ENCODE measurements at regions not wholly inside any gene's neighbourhood (a gene's known extent, or its start where the extent isn't known, plus 50 kb on each side); places are given as distances from the start of the nearest gene placed in this dataset.

GRCh38 chr16:54986409-54986808, 55.7 kb downstream of the IRX5 start:
- TF ChIP-seq EZH2 (IDR thresholded peaks at IDR 0.05; ENCODE audit: low read length) (no peak), CTCF (optimal IDR thresholded peaks at IDR 0.05 in 1 of 3, IDR thresholded peaks at IDR 0.05 in 1 of 3, conservative IDR thresholded peaks at IDR 0.05 in 1 of 3; ENCODE audit: extremely low read depth in 1 of 3, insufficient read depth in 2 of 3, low read length in 3 of 3) (no peak)

GRCh38 chr16:54987081-54987480, 56.4 kb downstream of the IRX5 start:
- Histone ChIP-seq H3K9me3 (ENCODE audit: control insufficient read depth, low read depth, low read length) (no peaks in the 10 kb centered on the region), H3K9ac (ENCODE audit: control insufficient read depth, extremely low read depth, insufficient read depth, low read length) (no peak overlapping the region), H3K27ac (ENCODE audit: control insufficient read depth, insufficient read depth, low read length) (no peak overlapping the region), H3K4me2 (ENCODE audit: control insufficient read depth, extremely low read depth, insufficient read depth, low read depth, low read length) (no peak overlapping the region), H3K79me2 (ENCODE audit: control insufficient read depth, insufficient read depth, low read length) (no peaks in the 10 kb centered on the region), H3K9me1 (ENCODE audit: control insufficient read depth, extremely low read depth, insufficient read depth, low read length) (no peaks in the 10 kb centered on the region), H3K4me1 (ENCODE audit: control insufficient read depth, extremely low read depth, insufficient read depth, low read length) (no peaks in the 10 kb centered on the region), H3K27me3 (ENCODE audit: control insufficient read depth, extremely low read depth, insufficient read depth, low read length) (no peaks in the 10 kb centered on the region), H3K36me3 (ENCODE audit: control insufficient read depth in 2 of 2, extremely low read depth in 1 of 2, insufficient read depth in 2 of 2, low read length in 2 of 2) (no peaks in the 10 kb centered on the region), H2AFZ (ENCODE audit: control insufficient read depth, low read length) (no peak overlapping the region), H3K4me3 (ENCODE audit: control insufficient read depth in 2 of 3, extremely low read depth in 1 of 3, insufficient read depth in 2 of 3, low read depth in 1 of 3, low read length in 3 of 3) (no peak overlapping the region), H4K20me1 (ENCODE audit: control insufficient read depth, extremely low read depth, insufficient read depth, low read length) (no peaks in the 10 kb centered on the region)
- DNase-seq (ENCODE audit: low read depth, low spot score) (no peak), FAIRE-seq (no peak)
- dilution Hi-C loops (cut with MboI; ENCODE audit: extremely low pct_ligation_motif_present, low sequenced_read_pairs): no loop called here
- no peak for TF ChIP-seq EZH2 (IDR thresholded peaks at IDR 0.05; ENCODE audit: low read length)
- TF ChIP-seq CTCF (optimal IDR thresholded peaks at IDR 0.05 in 1 of 3, IDR thresholded peaks at IDR 0.05 in 1 of 3, conservative IDR thresholded peaks at IDR 0.05 in 1 of 3; ENCODE audit: extremely low read depth in 1 of 3, insufficient read depth in 2 of 3, low read length in 3 of 3): no peak

More at GRCh38 chr16:54986409-54986808, 55.7 kb downstream of the IRX5 start:
- H3K27me3 ChIP-seq (ENCODE audit: control insufficient read depth, extremely low read depth, insufficient read depth, low read length): no peaks in the 10 kb centered on the region
- dilution Hi-C loops (cut with MboI; ENCODE audit: extremely low pct_ligation_motif_present, low sequenced_read_pairs): no loop called here
- no peaks in the 10 kb centered on the region for H3K4me1 ChIP-seq (ENCODE audit: control insufficient read depth, extremely low read depth, insufficient read depth, low read length)
- no peak overlapping the region for H3K27ac ChIP-seq (ENCODE audit: control insufficient read depth, insufficient read depth, low read length)
- H2AFZ ChIP-seq (ENCODE audit: control insufficient read depth, low read length): no peak overlapping the region
- no peak for FAIRE-seq
- H3K9me3 ChIP-seq (ENCODE audit: control insufficient read depth, low read depth, low read length): no peaks in the 10 kb centered on the region
- no peaks in the 10 kb centered on the region for H3K79me2 ChIP-seq (ENCODE audit: control insufficient read depth, insufficient read depth, low read length)
- no peaks in the 10 kb centered on the region for H4K20me1 ChIP-seq (ENCODE audit: control insufficient read depth, extremely low read depth, insufficient read depth, low read length)
- H3K36me3 ChIP-seq (ENCODE audit: control insufficient read depth in 2 of 2, extremely low read depth in 1 of 2, insufficient read depth in 2 of 2, low read length in 2 of 2): no peaks in the 10 kb centered on the region
- DNase-seq (ENCODE audit: low read depth, low spot score): no peak
- H3K4me3 ChIP-seq (ENCODE audit: control insufficient read depth in 2 of 3, extremely low read depth in 1 of 3, insufficient read depth in 2 of 3, low read depth in 1 of 3, low read length in 3 of 3): no peak overlapping the region
- H3K4me2 ChIP-seq (ENCODE audit: control insufficient read depth, extremely low read depth, insufficient read depth, low read depth, low read length): no peak overlapping the region
- no peaks in the 10 kb centered on the region for H3K9me1 ChIP-seq (ENCODE audit: control insufficient read depth, extremely low read depth, insufficient read depth, low read length)
- H3K9ac ChIP-seq (ENCODE audit: control insufficient read depth, extremely low read depth, insufficient read depth, low read length): no peak overlapping the region
